ENCODE measurements at regions not wholly inside any gene's neighbourhood (a gene's known extent, or its start where the extent isn't known, plus 50 kb on each side); places are given as distances from the start of the nearest gene placed in this dataset.

DNA sequence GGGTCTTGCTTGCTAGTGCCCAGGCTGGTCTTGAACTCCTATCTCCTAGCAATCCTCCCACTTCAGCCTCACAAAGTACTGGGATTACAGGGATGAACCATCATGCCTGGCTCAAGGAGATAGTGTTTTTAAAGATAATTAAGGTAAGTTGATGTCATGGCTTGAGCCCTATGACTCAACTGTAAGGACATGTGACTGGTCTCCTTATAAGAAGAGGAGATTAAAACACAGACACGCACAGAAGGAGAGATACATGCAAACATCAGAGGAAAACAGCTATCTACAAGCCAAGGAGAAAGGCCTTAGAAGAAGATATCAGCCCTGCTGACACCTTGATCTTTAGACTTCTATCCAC lies 220.4 kb upstream of the GADL1 start:
- TF ChIP-seq EZH2 (IDR thresholded peaks at IDR 0.05; ENCODE audit: insufficient read depth, poor library complexity, severe bottlenecking), result no peak
- TF ChIP-seq EZH2phosphoT487 (IDR thresholded peaks at IDR 0.05; ENCODE audit: insufficient read depth, low read depth), result no peak

All from GM23248 (cell line).